ENCODE measurements at regions not wholly inside any gene's neighbourhood (a gene's known extent, or its start where the extent isn't known, plus 50 kb on each side); places are given as distances from the start of the nearest gene placed in this dataset.

DNA sequence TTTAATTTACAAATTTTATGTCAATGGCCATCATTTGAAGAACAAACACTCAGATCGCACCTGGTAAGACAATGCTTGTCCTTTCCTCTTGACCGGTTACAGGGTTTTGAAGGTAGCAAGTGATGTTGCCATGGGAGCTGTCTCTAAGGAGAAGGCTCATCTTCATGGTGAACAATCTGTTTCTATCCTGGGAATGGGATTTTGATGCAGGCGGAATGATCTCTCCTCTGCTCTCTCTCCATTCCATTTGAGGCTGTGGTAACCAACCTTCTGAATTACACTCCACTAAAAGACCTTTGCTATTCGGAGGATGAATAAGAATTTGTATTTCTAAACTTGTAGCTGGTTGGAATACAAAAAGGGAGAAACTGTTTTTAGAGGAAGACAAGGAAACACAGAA, 57.9 kb upstream of the SLC5A9 start:
- no peaks in the 10 kb centered on the region for H4K20me1 ChIP-seq (ENCODE audit: insufficient read depth, low read length, poor library complexity, severe bottlenecking)
- no peaks in the 10 kb centered on the region for H3K27me3 ChIP-seq (ENCODE audit: insufficient read depth, low read length, poor library complexity, severe bottlenecking)
- H3K79me2 ChIP-seq (ENCODE audit: insufficient read depth, low read length), result no peaks in the 10 kb centered on the region
- no peak overlapping the region for H3K4me2 ChIP-seq (ENCODE audit: low read depth, low read length, poor library complexity, severe bottlenecking)
- no peaks in the 10 kb centered on the region for H3K9me2 ChIP-seq (replicated peaks; ENCODE audit: low read depth, low read length)
- no peaks in the 10 kb centered on the region for H3K9me3 ChIP-seq (ENCODE audit: insufficient read depth, low read depth, low read length)
- H2AFZ ChIP-seq (ENCODE audit: low read length), result no peak overlapping the region
- H3K4me3 ChIP-seq (ENCODE audit: low read length, poor library complexity, severe bottlenecking), result no peak overlapping the region
- H3K36me3 ChIP-seq (ENCODE audit: insufficient read depth, low read length), result no peaks in the 10 kb centered on the region
- TF ChIP-seq, protein P1, sequence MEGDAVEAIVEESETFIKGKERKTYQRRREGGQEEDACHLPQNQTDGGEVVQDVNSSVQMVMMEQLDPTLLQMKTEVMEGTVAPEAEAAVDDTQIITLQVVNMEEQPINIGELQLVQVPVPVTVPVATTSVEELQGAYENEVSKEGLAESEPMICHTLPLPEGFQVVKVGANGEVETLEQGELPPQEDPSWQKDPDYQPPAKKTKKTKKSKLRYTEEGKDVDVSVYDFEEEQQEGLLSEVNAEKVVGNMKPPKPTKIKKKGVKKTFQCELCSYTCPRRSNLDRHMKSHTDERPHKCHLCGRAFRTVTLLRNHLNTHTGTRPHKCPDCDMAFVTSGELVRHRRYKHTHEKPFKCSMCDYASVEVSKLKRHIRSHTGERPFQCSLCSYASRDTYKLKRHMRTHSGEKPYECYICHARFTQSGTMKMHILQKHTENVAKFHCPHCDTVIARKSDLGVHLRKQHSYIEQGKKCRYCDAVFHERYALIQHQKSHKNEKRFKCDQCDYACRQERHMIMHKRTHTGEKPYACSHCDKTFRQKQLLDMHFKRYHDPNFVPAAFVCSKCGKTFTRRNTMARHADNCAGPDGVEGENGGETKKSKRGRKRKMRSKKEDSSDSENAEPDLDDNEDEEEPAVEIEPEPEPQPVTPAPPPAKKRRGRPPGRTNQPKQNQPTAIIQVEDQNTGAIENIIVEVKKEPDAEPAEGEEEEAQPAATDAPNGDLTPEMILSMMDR (conservative IDR thresholded peaks at IDR 0.05; ENCODE audit: low read length), result no peak
- TF ChIP-seq EZH2phosphoT487 (IDR thresholded peaks at IDR 0.05; ENCODE audit: borderline replicate concordance), result no peak
- H3K9ac ChIP-seq (ENCODE audit: low read depth, low read length, poor library complexity, severe bottlenecking), result no peak overlapping the region
- H3K4me1 ChIP-seq (ENCODE audit: insufficient read depth, low read length, poor library complexity, severe bottlenecking), result no peaks in the 10 kb centered on the region
- no peaks in the 10 kb centered on the region for H3F3A ChIP-seq (ENCODE audit: low read depth)

DNA sequence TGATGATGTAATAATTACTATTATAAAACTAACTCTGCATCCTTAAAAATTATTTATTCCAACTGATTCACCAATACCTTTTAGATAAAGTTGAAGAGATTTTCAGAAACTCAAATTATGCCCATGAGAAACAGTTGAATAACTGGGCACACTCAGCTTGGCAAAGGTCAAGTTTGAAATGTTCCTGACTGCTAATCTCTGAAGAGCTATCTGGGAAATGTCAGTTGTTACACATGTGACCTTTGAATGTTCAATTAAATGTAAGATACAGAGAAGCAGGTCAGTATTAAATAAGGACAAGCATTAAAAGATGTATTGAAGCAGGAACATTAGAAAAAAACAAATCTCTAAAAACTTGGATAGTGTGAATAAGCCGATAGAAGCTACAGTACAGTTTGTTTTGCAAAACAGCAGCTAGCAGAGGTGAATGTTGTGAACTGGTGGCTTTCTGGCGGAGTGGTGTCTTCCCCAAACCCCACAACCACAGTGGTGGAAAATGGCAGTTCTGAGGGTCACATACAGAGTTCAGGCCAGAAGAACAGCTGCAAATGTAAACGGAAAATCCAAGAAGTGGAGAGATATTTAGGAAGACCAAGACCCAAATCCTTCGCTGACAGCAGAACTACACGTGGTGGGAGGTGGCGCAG, 61.9 kb upstream of the SLC5A9 start:
- TF ChIP-seq, protein P1 (conservative IDR thresholded peaks at IDR 0.05; ENCODE audit: low read length), result no peak
- TF ChIP-seq EZH2phosphoT487 (IDR thresholded peaks at IDR 0.05; ENCODE audit: borderline replicate concordance), result no peak
- H3K9ac ChIP-seq (ENCODE audit: low read depth, low read length, poor library complexity, severe bottlenecking), result no peak overlapping the region
- no peak overlapping the region for H3K4me2 ChIP-seq (ENCODE audit: low read depth, low read length, poor library complexity, severe bottlenecking)
- no peaks in the 10 kb centered on the region for H3K9me3 ChIP-seq (ENCODE audit: insufficient read depth, low read depth, low read length)
- no peaks in the 10 kb centered on the region for H3K4me1 ChIP-seq (ENCODE audit: insufficient read depth, low read length, poor library complexity, severe bottlenecking)
- H2AFZ ChIP-seq (ENCODE audit: low read length), result no peak overlapping the region
- H3K9me2 ChIP-seq (replicated peaks; ENCODE audit: low read depth, low read length), result no peaks in the 10 kb centered on the region
- no peaks in the 10 kb centered on the region for H3K79me2 ChIP-seq (ENCODE audit: insufficient read depth, low read length)
- H3K36me3 ChIP-seq (ENCODE audit: insufficient read depth, low read length), result no peaks in the 10 kb centered on the region
- H3K27me3 ChIP-seq (ENCODE audit: insufficient read depth, low read length, poor library complexity, severe bottlenecking), result no peaks in the 10 kb centered on the region
- H3K4me3 ChIP-seq (ENCODE audit: low read length, poor library complexity, severe bottlenecking), result no peak overlapping the region
- H4K20me1 ChIP-seq (ENCODE audit: insufficient read depth, low read length, poor library complexity, severe bottlenecking), result no peaks in the 10 kb centered on the region
- no peaks in the 10 kb centered on the region for H3F3A ChIP-seq (ENCODE audit: low read depth)

DNA sequence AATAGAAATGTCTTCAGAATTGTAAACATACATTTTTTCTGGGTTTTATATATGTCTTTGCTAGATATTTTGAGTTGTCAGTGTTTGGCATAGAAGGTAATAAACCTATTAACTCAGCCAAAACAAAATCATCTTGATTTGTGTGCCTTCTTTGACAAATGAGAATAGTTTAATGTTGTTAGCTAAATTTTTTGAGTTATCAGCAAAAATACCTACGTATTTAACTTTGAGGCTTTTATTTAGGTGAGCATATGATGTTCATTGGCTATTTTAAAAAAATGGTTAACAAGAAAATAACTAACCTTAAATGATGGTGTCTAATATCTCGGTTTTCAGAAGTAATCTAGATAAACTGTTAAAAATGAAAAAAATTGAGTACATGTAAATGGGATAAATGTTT, 83.2 kb upstream of the SLC5A9 start:
- H3F3A ChIP-seq (ENCODE audit: low read depth), result no peaks in the 10 kb centered on the region
- H3K9ac ChIP-seq (ENCODE audit: low read depth, low read length, poor library complexity, severe bottlenecking), result no peak overlapping the region
- no peaks in the 10 kb centered on the region for H3K36me3 ChIP-seq (ENCODE audit: insufficient read depth, low read length)
- H2AFZ ChIP-seq (ENCODE audit: low read length), result no peak overlapping the region
- no peaks in the 10 kb centered on the region for H3K9me2 ChIP-seq (replicated peaks; ENCODE audit: low read depth, low read length)
- no peaks in the 10 kb centered on the region for H4K20me1 ChIP-seq (ENCODE audit: insufficient read depth, low read length, poor library complexity, severe bottlenecking)
- no peaks in the 10 kb centered on the region; the same call in 1 of the 2 replicates for H3K9me3 ChIP-seq (ENCODE audit: insufficient read depth, low read depth, low read length)
- no peaks in the 10 kb centered on the region for H3K4me1 ChIP-seq (ENCODE audit: insufficient read depth, low read length, poor library complexity, severe bottlenecking)
- no peak overlapping the region for H3K4me2 ChIP-seq (ENCODE audit: low read depth, low read length, poor library complexity, severe bottlenecking)
- TF ChIP-seq, protein P1 (conservative IDR thresholded peaks at IDR 0.05; ENCODE audit: low read length), result no peak
- no peak for TF ChIP-seq EZH2phosphoT487 (IDR thresholded peaks at IDR 0.05; ENCODE audit: borderline replicate concordance)
- no peak overlapping the region for H3K4me3 ChIP-seq (ENCODE audit: low read length, poor library complexity, severe bottlenecking)
- no peaks in the 10 kb centered on the region for H3K79me2 ChIP-seq (ENCODE audit: insufficient read depth, low read length)
- no peaks in the 10 kb centered on the region for H3K27me3 ChIP-seq (ENCODE audit: insufficient read depth, low read length, poor library complexity, severe bottlenecking)

All from Loucy (cell line).